ENCODE measurements at regions not wholly inside any gene's neighbourhood (a gene's known extent, or its start where the extent isn't known, plus 50 kb on each side); places are given as distances from the start of the nearest gene placed in this dataset.
"Not testable (repeated sequence)": the region's sequence is repeated elsewhere in the genome, so short reads cannot be mapped to it uniquely, and the experiment has no call there.

DNA sequence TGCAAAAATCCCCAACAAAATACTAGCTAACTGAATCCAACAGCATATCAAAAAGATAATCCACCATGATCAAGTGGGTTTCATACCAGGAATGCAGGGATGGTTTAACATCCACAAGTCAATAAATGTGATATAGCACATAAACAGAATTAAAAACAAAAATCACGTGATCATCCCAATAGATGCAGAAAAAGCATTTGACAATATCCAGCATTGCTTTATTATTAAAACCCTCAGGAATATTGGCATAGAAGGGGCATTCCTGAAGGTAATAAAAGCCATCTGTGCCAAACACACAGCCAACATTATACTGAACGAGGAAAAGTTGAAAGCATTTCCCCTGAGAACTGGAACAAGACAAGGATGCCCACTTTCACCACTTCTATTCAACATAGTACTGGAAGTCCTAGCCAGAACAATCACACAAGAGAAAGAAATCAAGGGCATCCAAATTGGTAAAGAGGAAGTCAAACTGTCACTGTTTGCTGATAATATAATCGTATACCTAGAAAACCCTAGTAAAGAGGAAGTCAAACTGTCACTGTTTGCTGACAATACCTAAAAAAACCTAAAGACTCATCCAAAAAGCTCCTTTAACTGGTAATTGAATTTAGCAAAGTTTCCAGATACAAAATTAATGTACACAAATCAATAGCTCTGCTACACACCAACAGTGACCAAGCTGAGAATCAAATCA, 109.8 kb downstream of the RNASET2 start:
- DNase-seq (ENCODE audit: low read depth, low spot score) = not testable (repeated sequence)

- no peak for DNase-seq (ENCODE audit: low read depth, low spot score)
Measured at GRCh38 chr6:166842607-166843006, 113.7 kb downstream of the RNASET2 start.

DNA sequence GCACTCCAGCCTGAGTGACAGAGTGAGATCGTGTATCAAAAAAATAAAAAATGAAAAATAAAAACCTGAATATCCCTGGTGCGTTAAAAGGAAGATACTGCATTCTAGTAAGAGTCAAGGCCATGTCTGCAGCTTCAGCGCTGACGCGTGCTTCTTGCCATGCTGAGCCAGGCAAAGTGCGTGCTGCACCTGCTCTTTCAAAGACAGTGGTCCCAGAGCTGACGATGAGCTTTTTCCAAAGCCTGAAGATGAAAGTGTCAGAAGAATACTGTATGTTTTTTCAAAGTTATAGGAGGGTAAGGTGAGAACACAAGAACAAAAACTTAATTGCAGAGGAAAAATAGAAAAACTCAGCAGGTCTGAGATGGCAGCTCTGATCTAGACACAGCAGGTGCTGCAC, 115.1 kb downstream of the RNASET2 start:
- no peak for DNase-seq (ENCODE audit: low read depth, low spot score)

DNA sequence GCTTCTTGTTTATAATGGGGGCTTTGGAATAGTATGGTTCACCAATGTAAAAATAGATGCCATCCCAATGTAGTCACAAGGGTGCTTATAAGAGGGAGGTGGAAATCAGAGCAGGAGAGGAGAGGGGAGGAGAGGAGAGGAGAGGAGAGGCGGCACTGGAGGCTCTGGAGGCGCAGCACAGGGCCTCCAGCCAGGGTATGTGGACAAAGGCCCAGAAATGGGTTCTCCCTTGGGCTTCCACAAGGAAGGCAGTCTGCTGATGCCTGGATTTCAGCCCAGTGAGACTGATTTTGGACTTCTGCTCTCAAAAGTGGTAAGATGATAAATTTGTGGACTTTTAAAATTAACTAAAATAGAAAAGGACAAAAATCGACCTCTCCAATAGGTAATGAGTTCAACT, 116.8 kb downstream of the RNASET2 start:
- no peak for DNase-seq (ENCODE audit: low read depth, low spot score)

DNA sequence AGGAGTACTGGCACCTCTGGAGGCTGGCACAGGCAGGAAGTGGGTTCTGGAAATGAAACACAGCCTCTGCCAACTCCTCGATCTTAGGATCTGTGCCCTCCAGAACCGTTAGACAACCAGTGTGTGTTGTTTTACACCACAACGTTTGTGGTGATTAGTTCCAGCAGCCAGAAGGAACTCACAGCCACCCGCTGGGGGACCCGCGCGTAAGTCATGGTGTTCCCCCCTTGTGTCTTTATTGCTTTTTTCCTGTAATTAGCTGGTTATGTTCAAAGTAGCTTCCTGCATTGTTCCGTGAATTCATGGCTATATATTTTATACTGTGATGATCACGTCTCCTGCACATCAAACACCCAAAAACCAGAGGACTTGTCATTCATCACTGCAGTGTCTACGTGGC, 117.4 kb downstream of the RNASET2 start:
- no peak for DNase-seq (ENCODE audit: low read depth, low spot score)

DNA sequence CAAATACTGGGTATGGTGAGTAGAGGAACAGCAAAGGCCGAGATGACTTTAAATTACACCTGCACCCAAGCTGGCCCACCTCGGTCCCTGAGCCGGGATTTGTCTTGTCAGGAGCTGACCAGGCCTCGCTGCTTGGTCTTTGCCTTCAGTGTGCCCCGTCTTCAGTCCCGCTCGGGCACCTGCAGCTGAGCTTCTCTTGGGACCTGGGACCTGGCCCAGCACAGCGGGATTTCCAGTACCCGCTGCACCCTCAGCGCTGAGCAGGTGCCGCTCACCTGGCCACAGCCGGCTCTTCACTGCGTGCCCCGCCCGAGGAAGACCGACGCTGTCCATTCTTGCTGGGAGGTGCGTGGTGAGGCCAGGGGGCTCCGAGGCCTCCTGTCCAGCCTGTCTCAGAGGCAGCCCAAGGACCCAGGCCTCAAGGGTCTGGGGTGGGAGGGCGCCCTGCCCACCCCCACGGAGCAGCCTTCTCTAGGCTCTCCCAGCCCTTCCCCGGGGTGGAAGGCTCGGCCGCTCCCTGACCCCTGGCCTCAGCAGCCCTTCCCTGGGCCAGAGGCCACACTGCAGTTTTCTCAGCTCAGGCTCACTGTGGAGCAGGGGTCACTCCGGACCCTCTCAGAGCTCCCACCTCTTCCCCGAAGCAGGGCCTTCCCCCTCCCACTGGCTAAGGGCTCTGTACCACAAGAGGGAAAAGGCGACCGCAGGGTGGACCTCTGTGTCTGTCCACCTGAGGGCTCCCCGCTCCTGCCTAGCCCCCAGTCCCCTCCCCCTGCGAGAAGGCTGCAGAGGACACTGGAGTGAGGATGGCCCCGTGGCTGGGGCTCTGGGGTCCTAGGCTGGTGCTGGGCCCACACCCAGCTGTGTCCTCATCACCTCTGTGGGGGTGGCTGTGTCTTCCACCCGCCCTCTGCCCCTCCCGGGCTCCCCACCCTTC, 119.3 kb downstream of the RNASET2 start:
- no peak for DNase-seq (ENCODE audit: low read depth, low spot score)

GRCh38 chr6:166834049-166834448, 122.3 kb downstream of the RNASET2 start:
- no peak for DNase-seq (ENCODE audit: low read depth, low spot score)

DNA sequence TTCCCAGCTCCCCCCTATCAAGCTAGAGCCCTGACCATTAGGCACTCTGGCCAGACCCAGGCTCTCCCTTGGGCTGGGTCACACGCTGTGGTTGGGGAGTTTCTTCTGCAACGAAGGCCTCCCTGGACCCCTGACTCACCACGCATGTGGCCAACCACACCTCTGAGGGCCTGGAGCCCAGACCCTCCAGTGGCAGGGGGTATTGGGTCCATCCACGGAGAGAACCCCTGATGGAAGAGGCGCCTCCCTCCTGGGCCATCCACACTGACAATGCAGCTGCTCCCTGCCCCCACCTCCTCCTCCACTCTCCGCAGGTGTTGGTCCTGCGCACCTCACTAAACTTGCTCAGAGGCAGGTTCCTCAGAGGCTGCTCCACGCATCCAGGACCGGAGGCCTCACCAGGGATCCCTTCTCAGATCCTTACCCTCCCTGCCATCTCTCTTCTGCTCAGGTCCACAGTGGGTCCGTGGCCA, 125.4 kb downstream of the RNASET2 start:
- no peak for DNase-seq (ENCODE audit: low read depth, low spot score)

- no peak for DNase-seq (ENCODE audit: low read depth, low spot score)
Measured at GRCh38 chr6:166830185-166830890, 126.0 kb downstream of the RNASET2 start.

- DNase-seq (ENCODE audit: low read depth, low spot score) = no peak
Measured at GRCh38 chr6:166826264-166826663, 130.1 kb downstream of the RNASET2 start.

- no peak for DNase-seq (ENCODE audit: low read depth, low spot score)
Measured at GRCh38 chr6:166825553-166826145, 130.7 kb downstream of the RNASET2 start.

DNA sequence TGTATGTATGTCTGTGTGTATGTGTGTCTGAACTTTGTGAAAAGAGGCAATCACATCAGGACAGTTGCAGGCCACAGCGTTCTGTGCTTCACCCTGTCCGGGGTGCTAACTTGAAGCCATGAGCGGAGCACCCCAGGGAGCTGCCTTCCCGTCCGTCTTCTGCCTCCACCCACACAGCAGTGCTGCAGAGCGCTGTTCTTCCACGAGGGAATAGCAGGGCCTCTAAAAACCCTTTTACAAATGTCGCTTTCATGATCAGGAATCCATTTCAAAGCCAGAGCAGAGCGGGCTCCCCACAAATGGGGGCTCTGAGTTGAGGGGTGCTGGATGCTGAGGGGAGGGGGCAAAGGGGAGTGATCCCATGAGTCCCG, 131.5 kb downstream of the RNASET2 start:
- DNase-seq (ENCODE audit: low read depth, low spot score) = no peak

- DNase-seq (ENCODE audit: low read depth, low spot score) = no peak
Measured at GRCh38 chr6:166824146-166824879, 132.0 kb downstream of the RNASET2 start.

DNA sequence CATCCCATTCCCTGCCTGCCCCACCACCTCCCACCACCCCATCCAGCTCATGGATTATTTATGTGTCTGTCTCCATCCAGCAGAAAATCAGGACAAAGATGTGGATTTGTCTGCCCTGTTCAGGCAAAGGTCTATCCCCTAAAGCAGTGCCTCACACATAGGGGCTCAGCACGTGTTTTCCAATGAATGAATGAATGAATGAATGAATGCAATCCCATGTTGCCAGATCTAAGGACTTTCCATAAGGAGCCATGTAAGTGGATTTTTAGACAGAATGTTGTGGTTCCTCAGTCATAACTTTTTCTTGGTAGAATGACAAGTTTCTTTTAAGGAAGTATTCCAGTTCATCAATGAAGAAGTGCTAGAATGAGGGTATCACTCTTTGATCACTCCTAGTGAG, 133.7 kb downstream of the RNASET2 start:
- no peak for DNase-seq (ENCODE audit: low read depth, low spot score)

DNA sequence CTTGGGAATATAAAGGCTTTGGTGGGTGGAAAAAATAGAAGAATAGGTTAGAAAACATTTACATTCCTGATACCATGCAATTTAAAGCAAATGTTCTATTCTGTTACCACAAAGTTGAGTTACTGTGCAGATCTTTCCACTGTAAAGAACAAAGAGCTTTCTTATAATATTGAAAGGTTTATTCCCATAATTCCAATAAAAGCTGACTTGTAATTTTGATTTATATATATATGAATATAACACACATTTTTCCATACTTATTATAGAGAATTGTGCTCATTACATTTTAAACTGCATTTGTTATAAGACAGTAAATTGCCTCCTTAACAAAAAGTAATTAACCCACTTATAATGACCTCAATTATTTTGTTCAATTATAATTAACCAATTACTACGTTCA, 135.9 kb downstream of the RNASET2 start:
- no peak for DNase-seq (ENCODE audit: low read depth, low spot score)

- no peak for DNase-seq (ENCODE audit: low read depth, low spot score)
Measured at GRCh38 chr6:166820070-166820469, 136.3 kb downstream of the RNASET2 start.

GRCh38 chr6:166815629-166816028, 140.7 kb downstream of the RNASET2 start:
- no peak for DNase-seq (ENCODE audit: low read depth, low spot score)

DNA sequence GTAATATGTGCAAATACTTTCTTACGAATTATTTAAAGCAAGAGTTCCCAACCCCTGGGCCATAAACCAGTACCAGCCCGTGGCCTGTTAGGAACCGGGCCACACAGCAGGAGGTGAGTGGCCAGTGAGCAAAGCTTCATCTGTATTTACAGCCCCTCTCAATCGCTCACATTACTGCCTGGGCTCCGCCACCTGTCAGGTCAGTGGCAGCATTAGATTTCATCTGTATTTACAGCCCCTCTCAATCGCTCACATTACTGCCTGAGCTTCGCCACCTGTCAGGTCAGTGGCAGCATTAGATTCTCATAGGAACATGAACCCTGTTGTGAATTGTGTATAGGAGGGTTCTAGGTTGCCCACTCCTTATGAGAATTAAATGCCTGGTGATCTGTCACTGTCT, 142.0 kb downstream of the RNASET2 start:
- no peak for DNase-seq (ENCODE audit: low read depth, low spot score)

- DNase-seq (ENCODE audit: low read depth, low spot score) = no peak
Measured at GRCh38 chr6:166813461-166813860, 142.9 kb downstream of the RNASET2 start.

- DNase-seq (ENCODE audit: low read depth, low spot score) = no peak
Measured at GRCh38 chr6:166810864-166811263, 145.5 kb downstream of the RNASET2 start.

- DNase-seq (ENCODE audit: low read depth, low spot score) = no peak
Measured at GRCh38 chr6:166809721-166810120, 146.6 kb downstream of the RNASET2 start.
